ENCODE measurements at regions not wholly inside any gene's neighbourhood (a gene's known extent, or its start where the extent isn't known, plus 50 kb on each side); places are given as distances from the start of the nearest gene placed in this dataset.

GRCh38 chr1:218510153-218510772, 165.1 kb downstream of the TGFB2 start:
- Histone ChIP-seq H2BK12ac (ENCODE audit: low read depth, low read length) (no peak overlapping the region), H2BK20ac (ENCODE audit: low read length) (no peak overlapping the region), H3K4me1 (replicated peaks in 1 of 4; ENCODE audit: control insufficient read depth in 3 of 4, insufficient read depth in 4 of 4, low read length in 3 of 4) (no peaks in the 10 kb centered on the region), H3K56ac (replicated peaks; ENCODE audit: insufficient read length, low read depth, low read length) (no peak overlapping the region), H3K27me3 (replicated peaks in 1 of 4; ENCODE audit: control insufficient read depth in 3 of 4, extremely low read depth in 1 of 4, insufficient read depth in 3 of 4, low read length in 3 of 4) (peaks cover 0 to 1% (median 0%) of the 10 kb centered on the region in 4 experiments; a peak in 1 of 7 replicates), H4K20me1 (replicated peaks in 1 of 2; ENCODE audit: control insufficient read depth in 1 of 2, insufficient read depth in 2 of 2, low read length in 2 of 2) (no peaks in the 10 kb centered on the region), H3K79me2 (ENCODE audit: control insufficient read depth in 1 of 2, insufficient read depth in 2 of 2, low read length in 2 of 2) (no peaks in the 10 kb centered on the region), H3K36me3 (ENCODE audit: control insufficient read depth in 2 of 4, insufficient read depth in 4 of 4, low read length in 3 of 4) (0 out of 8 replicates have a peak, but pooled peaks cover 0 to 9% (median 0%) of the 10 kb centered on the region in 4 experiments), H2BK15ac (ENCODE audit: low read length) (no peak overlapping the region), H3K4me3 (ENCODE audit: extremely low read depth in 1 of 4, insufficient read depth in 2 of 4, low read depth in 3 of 4, low read length in 4 of 4) (no peak overlapping the region), H2AK5ac (ENCODE audit: low read depth, low read length) (no peak overlapping the region), H3K18ac (ENCODE audit: extremely low read depth, low read length) (no peak overlapping the region), H3K4ac (replicated peaks; ENCODE audit: insufficient read length, low read depth, low read length) (no peak overlapping the region), H3K23ac (ENCODE audit: insufficient read length) (no peak overlapping the region), H3K79me1 (ENCODE audit: low read depth, low read length) (no peaks in the 10 kb centered on the region), H2AFZ (ENCODE audit: low read length) (no peak overlapping the region), H3K4me2 (ENCODE audit: insufficient read depth in 1 of 2, low read depth in 2 of 2, low read length in 2 of 2) (no peak overlapping the region), H3K14ac (ENCODE audit: insufficient read length) (no peak overlapping the region), H4K91ac (replicated peaks; ENCODE audit: insufficient read length, low read length) (no peak overlapping the region), H3K9ac (replicated peaks in 1 of 4; ENCODE audit: extremely low read depth in 1 of 4, low read depth in 3 of 4, low read length in 3 of 4) (no peak overlapping the region), H4K8ac (ENCODE audit: extremely low read depth, insufficient read depth, low read length) (no peak overlapping the region), H3K23me2 (ENCODE audit: low read depth, low read length) (no peaks in the 10 kb centered on the region), H3K9me3 (ENCODE audit: insufficient read depth in 2 of 2, low read depth in 1 of 2, low read length in 1 of 2) (peaks cover 12 to 19% of the 10 kb centered on the region in 2 experiments), H3K27ac (ENCODE audit: low read depth, low read length) (no peak overlapping the region), H2BK5ac (ENCODE audit: low read depth, low read length) (no peak overlapping the region), H2BK120ac (replicated peaks; ENCODE audit: low read depth, low read length) (no peak overlapping the region), H4K5ac (ENCODE audit: insufficient read length, low read depth, low read length) (no peak overlapping the region)
- TF ChIP-seq YY1 (IDR thresholded peaks at IDR 0.05; ENCODE audit: low read depth, low read length) (no peak), MAFK (IDR thresholded peaks at IDR 0.05; ENCODE audit: low read depth, low read length) (peak; percentile 83)
- ChIA-PET POLR2A (ENCODE audit: partially characterized antibody) (no interaction called here), CTCF (ENCODE audit: partially characterized antibody) (interaction anchor here (1.4 kb wide), 1 partner anchor 11 kb away, joined by 8 read pairs; no protein-coding TSS in a partner anchor)
- DNase-seq (ENCODE audit: low read depth in 1 of 2, low spot score in 2 of 2): no peak
- 91% methylated on average over 6 of the region's 6 CpGs; no CpG with 5 or more reads in 1 of the 2 experiments for WGBS, 2 experiments (ENCODE audit: extremely low coverage in 1 of 2, insufficient coverage in 1 of 2, insufficient read length in 1 of 2, insufficient replicate concordance in 2 of 2, low coverage in 1 of 2, low lambda C conversion rate in 2 of 2, missing lambda C conversion rate in 1 of 2)
- FAIRE-seq: no peak
